IPS-NIHi7 (cell line): ENCODE measurements at regions not wholly inside any gene's neighbourhood (a gene's known extent, or its start where the extent isn't known, plus 50 kb on each side); places are given as distances from the start of the nearest gene placed in this dataset.
"Not testable (repeated sequence)": the region's sequence is repeated elsewhere in the genome, so short reads cannot be mapped to it uniquely, and the experiment has no call there.

Experiments used
- DNase-seq: peaks from one replicate; pipeline ENCODE4 v3.0.0; 2012; ENCODE audit warnings: mixed read lengths; ENCODE audit errors: extremely low spot score

DNA sequence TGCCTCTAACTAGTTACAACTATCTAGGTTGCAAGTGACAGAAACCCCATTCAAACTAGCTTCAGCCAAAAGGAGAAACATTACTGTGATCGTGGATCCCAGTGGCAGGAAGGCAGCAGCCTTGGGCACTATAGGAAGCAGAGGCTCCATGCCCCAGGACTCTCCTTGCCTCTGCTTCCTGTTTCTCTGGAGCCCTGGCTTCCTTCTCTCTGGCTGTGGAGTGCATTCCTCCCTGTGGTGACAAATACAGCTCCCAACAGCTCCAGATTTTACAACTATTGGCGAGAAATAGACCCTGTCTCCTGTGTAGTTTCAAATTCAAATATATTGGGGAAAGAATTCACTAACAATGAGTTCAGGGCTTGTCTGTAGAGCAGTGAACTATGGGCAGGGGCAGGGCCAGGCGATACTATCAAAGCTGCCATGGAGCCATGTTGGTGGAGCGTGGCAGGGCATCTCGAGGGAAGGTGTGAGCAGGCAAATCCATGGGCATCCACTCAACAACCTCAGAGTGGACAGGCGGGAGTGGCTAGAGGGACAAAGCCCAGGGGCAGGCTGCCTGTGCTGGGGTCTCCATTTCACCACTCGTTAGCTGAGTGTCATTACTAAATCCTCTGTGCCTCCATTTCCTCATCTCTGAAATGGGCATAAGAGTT is 189.5 kb downstream of the ERCC6L2 start:
- no peak for DNase-seq

DNA sequence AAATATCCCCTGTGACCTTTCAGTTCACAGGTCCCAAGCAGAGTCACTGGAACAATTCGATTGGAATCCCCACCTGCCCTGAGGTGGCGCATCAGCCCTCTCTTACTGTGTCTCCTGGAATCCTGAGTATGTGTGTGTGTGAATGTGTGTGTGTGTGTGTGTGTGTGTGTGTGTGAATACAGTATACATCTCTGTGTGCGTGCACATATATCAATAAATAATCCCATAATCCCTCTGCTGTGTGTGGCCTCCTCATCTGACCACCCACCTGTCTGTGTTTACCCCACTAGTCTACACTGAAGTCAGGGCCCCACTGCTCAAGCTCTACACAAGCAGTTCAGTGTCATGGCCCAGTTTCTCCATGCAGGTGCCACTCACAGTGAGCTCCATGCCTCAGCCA is 187.4 kb downstream of the ERCC6L2 start:
- DNase-seq = no peak

DNA sequence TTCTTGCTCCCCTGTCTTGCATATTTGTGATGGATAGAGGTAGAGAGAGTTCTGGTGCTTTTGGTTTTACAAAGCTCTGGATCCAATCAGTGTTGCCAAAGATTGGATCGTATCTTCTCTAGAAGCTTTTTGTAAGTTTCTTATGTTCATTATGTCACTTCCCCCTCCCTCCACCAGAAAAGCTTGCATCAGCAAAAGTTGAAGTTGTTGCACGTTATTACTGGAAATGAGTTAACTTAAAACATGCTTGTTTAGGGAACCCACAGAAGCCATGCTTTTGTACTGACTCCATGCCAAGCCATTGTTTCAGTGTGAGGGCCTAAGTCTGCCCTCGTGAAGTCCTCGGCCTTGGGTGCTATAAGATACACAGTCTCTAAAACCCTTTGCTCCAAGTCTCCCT is 186.5 kb downstream of the ERCC6L2 start:
- DNase-seq = no peak

DNA sequence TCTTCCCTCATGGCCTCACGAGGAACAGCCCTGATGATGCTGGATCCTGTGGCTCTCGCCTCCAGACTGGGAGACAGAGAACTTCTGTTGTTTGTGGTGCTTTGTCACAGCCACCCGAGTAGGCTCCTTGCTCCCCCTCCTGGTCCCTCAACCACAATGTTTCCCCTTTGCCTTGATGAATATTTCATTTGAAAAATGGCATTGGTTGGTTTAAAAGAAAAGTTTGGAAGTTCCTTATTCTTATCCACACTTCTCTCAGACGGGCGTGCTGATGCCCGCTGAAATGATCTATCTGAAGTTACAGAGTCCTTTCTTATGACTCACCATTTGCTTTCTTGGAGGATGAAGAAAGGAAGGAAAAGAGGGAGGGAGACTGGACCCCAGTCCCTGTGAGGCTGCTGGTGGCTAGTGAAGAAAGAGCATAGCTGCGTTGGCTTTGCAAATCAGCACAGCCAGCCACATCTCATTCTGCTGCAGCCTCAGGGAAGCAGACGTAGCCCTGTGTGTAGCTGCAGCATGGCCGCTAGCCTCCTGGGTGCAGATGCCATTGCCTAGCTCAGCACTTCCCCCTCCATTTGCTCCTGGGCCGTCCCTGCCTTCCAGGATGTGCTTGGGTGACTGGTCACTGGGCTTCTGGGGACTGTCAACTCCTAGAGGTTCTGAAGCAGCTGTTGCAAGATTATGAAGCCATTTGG is 185.9 kb downstream of the ERCC6L2 start:
- peak; percentile 68 for DNase-seq

DNA sequence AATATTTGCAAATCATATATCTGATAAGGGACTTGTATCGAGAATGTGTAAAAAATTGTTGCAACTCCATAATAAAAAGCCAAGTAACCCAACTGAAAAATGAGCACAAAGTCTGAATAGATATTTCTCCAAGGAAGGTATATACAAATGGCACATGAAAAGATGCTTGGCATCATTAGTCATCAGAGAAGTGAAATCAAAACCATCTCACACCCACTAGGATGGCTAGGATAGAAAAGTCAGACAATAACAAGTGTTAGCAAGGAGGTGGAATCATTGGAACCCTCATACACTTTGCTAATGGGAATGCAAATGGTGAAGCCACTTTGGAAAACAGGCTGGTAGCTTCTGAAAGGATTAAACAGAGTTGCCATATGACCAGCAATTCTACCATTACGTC is 182.7 kb downstream of the ERCC6L2 start:
- DNase-seq = no peak

DNA sequence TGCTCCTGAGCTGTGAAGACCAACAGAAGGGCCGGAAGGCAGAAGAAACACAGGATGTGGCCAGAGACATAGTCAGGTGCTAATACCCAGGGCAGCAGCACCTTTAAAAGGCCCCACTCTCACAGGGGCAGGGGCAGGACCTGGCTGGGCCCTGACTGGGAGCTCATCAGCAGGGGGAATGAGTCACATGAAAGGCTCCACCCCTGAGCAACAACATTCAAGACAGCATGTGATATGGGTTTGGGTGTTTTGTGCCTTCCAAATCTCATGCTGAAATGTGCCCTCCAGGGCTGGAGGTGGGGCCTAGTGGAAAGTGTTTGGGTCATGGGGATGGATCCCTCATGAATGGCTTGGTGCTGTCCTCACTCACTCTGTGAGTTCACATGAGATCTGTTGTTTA is 181.7 kb downstream of the ERCC6L2 start:
- DNase-seq = no peak

DNA sequence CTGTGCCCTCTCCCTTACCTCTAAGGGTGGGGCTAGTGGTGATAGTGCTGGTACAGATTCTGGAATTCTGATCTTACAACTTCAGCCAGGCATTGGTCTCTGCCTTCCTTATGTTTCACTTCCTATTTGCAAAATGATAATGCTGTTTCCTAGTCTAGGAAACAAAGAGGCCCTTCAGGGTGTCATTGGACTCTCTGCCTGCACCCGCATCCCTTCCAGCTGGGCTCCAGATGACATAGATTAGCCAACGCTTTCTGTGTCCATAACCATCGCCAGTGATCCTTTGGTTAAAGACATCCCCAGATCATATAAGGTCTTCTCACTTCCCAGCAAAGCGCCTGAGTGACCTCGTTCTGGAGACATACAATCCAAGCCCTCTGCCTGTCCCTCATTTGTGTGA is 180.7 kb downstream of the ERCC6L2 start:
- DNase-seq = no peak

- not testable (repeated sequence) for DNase-seq
Measured at GRCh38 chr9:96054248-96054647, 178.8 kb downstream of the ERCC6L2 start.

GRCh38 chr9:96052686-96053085 is 177.2 kb downstream of the ERCC6L2 start:
- DNase-seq = no peak

- no peak for DNase-seq
Measured at GRCh38 chr9:96051423-96051822, 175.9 kb downstream of the ERCC6L2 start.

GRCh38 chr9:96050861-96051155 is 175.3 kb downstream of the ERCC6L2 start:
- DNase-seq = no peak

- DNase-seq = no peak
Measured at GRCh38 chr9:96050048-96050860, 174.8 kb downstream of the ERCC6L2 start.

DNA sequence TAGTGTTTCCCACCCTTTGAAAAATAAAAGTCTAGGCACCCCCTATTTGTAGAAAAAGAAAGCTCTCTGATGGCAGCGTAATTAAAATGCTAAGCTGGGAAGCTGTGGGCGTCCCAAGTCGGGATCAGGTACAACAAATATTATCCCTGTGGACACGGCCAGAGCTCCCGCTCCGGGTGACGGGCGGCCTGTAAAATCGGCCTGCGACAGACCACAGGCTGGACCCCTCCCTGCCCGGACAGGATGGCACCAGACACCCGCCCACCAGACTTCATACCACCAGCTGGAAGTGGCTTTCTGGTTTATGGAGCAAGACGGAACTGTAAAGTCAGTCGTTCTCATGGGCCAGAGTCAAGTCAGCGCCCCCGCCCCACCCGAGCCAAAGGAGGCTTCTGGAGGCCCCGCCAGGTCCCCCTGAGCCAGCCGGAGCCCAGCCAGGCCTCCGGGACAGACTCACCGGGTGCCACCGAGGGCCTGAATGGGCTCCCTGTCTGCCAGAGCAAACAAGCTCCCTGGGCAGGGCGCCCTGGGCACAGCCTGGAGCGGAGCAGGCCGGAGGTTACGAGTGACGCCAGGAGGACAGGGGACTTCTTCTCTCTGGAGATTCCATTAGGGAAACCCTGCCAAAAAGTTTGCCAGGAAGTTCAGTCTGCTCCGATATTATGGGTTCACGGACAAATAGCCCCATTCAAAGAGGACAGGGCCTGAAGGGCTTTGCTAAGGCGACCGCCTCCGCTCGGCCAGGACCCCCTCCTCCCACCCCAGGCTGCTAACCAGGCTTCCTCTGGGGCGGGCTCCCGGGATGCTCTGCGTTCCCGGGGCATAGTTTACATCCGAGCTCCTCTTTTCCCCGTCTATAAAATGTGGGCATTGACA is 173.7 kb downstream of the ERCC6L2 start:
- DNase-seq = no peak

DNA sequence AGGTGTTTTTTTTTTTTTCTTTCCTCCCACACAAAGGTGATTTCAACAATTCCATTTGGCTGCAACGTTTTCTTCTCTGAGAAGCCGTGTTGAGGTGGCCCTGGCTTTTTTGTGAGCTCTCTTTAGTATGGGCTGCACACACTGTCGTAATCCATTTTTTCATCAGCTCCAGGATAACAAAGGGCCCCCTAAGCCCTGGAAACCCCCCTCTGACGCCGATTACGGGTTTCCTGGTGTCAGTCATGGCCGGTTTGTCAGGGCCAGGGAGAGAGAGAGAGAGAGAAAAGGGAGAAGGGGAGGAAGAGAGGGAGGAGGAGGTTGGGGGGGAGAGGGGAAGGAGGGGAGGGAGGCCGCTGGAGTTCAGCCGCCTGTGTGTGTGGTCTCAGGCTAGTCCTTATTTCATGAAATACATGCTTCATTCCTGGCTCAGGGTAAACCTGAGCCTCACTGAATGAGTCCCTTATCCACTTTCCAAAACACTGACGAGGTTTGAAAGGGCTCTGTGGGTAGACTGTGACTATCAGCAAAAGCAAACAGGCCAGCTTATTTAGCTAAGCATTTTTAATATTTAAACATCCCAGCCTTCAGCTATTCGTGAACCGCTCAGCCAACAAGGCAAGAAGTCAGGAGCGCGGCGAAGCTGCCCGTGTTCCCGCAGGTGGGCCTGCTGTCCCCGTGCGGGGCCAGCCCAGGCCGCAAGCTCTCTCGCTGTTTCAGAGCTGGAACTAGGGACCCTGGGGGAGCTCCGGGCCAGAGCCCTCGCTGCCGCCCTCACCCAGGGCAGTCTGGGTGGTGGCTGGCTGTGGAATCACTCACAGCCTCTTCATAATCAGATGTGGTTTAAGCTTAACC is 172.8 kb downstream of the ERCC6L2 start:
- DNase-seq = peak; percentile 45

- peak; percentile 30 for DNase-seq
Measured at GRCh38 chr9:96047741-96048103, 172.2 kb downstream of the ERCC6L2 start.

DNA sequence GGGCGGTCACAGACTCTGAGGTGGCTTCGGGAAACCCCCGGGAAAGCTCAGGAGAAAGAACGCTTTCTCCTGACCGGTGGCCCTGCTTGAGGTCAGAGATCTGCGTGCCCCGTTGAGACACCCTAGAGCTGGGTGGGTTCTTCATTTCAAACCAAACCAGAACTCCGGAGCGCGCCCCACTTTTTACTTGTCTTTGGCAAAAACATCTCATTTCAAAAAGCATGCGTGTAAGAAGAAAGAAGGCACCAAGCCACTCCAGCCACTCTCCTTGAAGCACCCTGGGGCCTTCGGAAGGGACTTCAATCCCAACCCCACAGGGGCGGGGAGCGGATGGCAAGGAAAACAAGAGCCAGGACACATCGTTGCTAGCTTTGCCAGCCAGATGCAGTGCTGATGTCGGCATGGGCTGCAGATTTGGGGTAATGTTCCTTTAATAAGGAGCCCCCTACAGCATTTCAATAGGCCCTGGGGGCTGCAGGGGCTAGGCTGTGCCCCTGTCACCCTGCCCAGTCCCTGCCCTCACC is 171.7 kb downstream of the ERCC6L2 start:
- DNase-seq = no peak

GRCh38 chr9:96045811-96046210 is 170.3 kb downstream of the ERCC6L2 start:
- no peak for DNase-seq

DNA sequence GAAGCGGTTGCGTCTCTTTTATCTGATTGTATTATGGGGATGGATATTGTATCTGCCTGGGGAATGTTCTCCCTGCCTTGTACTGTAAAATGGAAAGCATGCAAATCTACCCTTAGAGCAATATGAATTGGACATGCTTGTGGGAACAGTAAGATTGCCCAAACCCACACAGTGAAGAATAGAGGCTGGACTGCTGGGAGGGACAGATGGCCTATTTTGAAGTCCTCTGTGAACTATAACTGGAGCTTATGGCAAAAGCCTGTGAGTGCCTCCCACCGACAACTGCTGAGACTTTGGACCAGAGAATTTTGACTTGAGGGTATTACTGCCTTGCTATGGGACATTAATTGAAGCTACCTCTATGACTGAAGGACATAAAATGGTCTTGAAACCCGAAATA is 168.9 kb downstream of the ERCC6L2 start:
- no peak for DNase-seq

DNA sequence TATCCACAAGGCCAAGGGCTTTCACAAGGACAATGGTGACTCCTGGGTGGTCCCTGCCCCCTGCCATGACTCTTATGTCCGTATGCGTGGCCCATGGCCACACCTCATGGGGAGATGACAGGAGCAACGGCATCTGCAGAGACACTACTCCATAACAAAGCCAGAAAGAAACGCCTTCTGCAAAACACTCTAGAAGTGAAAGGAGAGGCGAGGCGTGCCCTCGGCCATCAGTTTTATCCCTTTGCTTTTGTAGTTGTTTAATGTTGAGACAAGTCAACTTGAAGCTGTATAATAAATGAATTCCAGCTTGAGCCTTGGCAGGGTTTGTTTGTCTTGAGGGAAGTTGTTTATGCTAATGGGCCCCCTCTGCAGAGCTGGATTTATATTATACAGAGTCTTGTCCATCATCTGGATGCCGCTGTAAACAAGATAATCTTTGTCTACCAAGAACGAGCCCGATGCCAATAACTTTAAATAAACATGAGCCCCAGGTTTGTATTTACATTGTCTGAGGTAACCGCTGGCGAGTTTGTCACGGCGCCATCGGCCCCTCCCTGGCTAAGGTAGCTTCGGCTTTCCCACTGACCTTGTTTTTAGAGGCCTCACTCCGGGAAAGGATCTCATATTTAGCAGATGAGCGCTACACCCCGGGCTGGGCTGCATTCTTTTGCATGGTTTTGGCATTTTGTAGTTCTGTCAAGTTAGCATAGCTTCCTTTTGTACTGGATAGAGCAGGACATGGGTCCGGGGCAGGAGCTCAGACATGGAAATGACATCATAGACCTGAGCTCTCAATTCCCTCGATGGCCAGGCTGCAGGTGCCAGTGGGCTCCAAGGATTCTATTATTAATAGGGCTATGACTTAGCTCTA is 165.3 kb downstream of the ERCC6L2 start:
- DNase-seq = no peak

- DNase-seq = no peak
Measured at GRCh38 chr9:96038914-96039313, 163.4 kb downstream of the ERCC6L2 start.
